ENCODE measurements at regions not wholly inside any gene's neighbourhood (a gene's known extent, or its start where the extent isn't known, plus 50 kb on each side); places are given as distances from the start of the nearest gene placed in this dataset.

DNA sequence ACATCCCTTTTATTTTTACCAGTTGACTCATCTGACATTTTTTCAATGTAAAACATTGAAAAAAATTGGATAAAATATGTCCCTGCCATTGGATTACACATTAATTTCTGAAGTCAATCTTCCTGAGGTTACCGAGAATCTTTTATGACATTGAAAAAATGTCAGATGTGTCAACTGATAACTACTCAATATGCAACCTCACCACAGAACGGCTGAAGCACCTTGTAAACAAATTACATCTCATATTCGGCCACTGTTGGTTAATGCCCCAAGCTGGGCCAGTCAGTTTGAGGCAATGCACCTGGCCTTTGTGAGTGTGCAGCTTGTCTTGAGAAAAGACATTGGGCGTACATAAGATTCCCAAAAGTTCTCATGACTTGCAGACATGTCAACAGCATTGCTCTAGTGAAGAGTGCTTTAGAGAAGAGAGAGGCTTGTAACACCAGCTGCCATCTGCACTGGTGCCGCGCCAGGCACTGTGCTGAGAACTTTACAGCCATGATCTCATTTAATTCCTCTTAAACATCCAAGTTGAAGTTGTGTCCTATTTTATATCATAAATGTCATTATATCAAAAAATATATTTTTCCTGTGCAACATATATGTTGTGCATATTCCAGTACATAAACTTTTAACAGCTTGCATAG lies 112.7 kb upstream of the SLC35G4 start:
- TF ChIP-seq, protein P1, sequence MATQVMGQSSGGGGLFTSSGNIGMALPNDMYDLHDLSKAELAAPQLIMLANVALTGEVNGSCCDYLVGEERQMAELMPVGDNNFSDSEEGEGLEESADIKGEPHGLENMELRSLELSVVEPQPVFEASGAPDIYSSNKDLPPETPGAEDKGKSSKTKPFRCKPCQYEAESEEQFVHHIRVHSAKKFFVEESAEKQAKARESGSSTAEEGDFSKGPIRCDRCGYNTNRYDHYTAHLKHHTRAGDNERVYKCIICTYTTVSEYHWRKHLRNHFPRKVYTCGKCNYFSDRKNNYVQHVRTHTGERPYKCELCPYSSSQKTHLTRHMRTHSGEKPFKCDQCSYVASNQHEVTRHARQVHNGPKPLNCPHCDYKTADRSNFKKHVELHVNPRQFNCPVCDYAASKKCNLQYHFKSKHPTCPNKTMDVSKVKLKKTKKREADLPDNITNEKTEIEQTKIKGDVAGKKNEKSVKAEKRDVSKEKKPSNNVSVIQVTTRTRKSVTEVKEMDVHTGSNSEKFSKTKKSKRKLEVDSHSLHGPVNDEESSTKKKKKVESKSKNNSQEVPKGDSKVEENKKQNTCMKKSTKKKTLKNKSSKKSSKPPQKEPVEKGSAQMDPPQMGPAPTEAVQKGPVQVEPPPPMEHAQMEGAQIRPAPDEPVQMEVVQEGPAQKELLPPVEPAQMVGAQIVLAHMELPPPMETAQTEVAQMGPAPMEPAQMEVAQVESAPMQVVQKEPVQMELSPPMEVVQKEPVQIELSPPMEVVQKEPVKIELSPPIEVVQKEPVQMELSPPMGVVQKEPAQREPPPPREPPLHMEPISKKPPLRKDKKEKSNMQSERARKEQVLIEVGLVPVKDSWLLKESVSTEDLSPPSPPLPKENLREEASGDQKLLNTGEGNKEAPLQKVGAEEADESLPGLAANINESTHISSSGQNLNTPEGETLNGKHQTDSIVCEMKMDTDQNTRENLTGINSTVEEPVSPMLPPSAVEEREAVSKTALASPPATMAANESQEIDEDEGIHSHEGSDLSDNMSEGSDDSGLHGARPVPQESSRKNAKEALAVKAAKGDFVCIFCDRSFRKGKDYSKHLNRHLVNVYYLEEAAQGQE (IDR thresholded peaks at IDR 0.05; ENCODE audit: low read depth, low read length) = no peak
- no peak for TF ChIP-seq TEAD4 (IDR thresholded peaks at IDR 0.05; ENCODE audit: borderline replicate concordance, insufficient read depth)
- no peak for TF ChIP-seq FOSL2 (IDR thresholded peaks at IDR 0.05; ENCODE audit: borderline replicate concordance, low read depth)
- no peak for TF ChIP-seq SIN3A (IDR thresholded peaks at IDR 0.05; ENCODE audit: borderline replicate concordance, low read depth, low read length)
- TF ChIP-seq MXI1 (IDR thresholded peaks at IDR 0.05; ENCODE audit: low read depth, low read length) = no peak
- TF ChIP-seq RAD21 (IDR thresholded peaks at IDR 0.05; ENCODE audit: low read length) = no peak
- TF ChIP-seq RCOR1 (IDR thresholded peaks at IDR 0.05; ENCODE audit: low read length) = no peak
- TF ChIP-seq CTCF (IDR thresholded peaks at IDR 0.05) = no peak
- no peak for TF ChIP-seq TCF12 (IDR thresholded peaks at IDR 0.05)
